PC-9 (cell line): ENCODE measurements at regions not wholly inside any gene's neighbourhood (a gene's known extent, or its start where the extent isn't known, plus 50 kb on each side); places are given as distances from the start of the nearest gene placed in this dataset.

Experiments
- BruUV-seq: library from RNA; stranded (reverse); fragments of 400-500 nt; replicated peaks from 2 replicates; lab custom pipeline; 2021; lab: Mats Ljungman, UMichigan
- CTCF ChIA-PET: fragments of 300-600 bp; sonication (Branson Sonifier 250); formaldehyde crosslinking; loops from one replicate; lab custom pipeline; 2022; ENCODE audit warnings: antibody characterized with exemption; lab: Charles Lee
- POLR2A ChIA-PET: fragments of 300-600 bp; sonication (Branson Sonifier 250); formaldehyde crosslinking; loops from one replicate; lab custom pipeline; 2022; ENCODE audit warnings: antibody characterized with exemption; ENCODE audit not compliant: unreplicated experiment; lab: Charles Lee
- DNase-seq, 2 experiments: peaks; one replicate each; pipeline versions ENCODE4 v3.0.0 to v3.0.0-alpha.2; 2015 to 2022; ENCODE audit warnings: mixed read lengths in 1 of 2
- H2AFZ ChIP-seq: fragments of 200-600 bp; sonication (generic); 2 replicates; pipeline ENCODE4 v1.8.1; 2017; ENCODE audit warnings: antibody characterized with exemption
- H3F3A ChIP-seq: fragments of 200-600 bp; sonication (generic); 2 replicates; pipeline ENCODE4 v1.8.1; 2017; ENCODE audit warnings: antibody characterized with exemption, mild to moderate bottlenecking, low read depth; ENCODE audit not compliant: insufficient read depth
- H3K27ac ChIP-seq: fragments of 200-600 bp; sonication (generic); 2 replicates; pipeline ENCODE4 v1.6.1; 2016; ENCODE audit warnings: mixed run types
- H3K27me3 ChIP-seq: fragments of 200-600 bp; sonication (generic); 2 replicates; pipeline ENCODE4 v1.6.1; 2016; ENCODE audit warnings: low read depth, mixed run types; ENCODE audit not compliant: insufficient read depth
- H3K36me3 ChIP-seq: fragments of 200-600 bp; sonication (generic); 2 replicates; pipeline ENCODE4 v1.6.1; 2016; ENCODE audit warnings: low read depth, mixed run types
- H3K4me1 ChIP-seq: fragments of 200-600 bp; sonication (generic); replicated peaks from 2 replicates; pipeline ENCODE4 v1.6.1; 2016; ENCODE audit warnings: mixed run types; ENCODE audit not compliant: insufficient read depth
- H3K4me2 ChIP-seq: fragments of 200-600 bp; sonication (generic); 2 replicates; pipeline ENCODE4 v1.6.1; 2017; ENCODE audit warnings: mixed run types
- H3K4me3 ChIP-seq: fragments of 200-600 bp; sonication (generic); 2 replicates; pipeline ENCODE4 v1.6.1; 2016; ENCODE audit warnings: mixed run types
- H3K79me2 ChIP-seq: fragments of 200-600 bp; sonication (generic); 2 replicates; pipeline ENCODE4 v1.6.1; 2017; ENCODE audit warnings: low read depth, mixed run types
- H3K9me2 ChIP-seq: fragments of 200-600 bp; sonication (generic); 2 replicates; pipeline ENCODE4 v1.8.1; 2017; ENCODE audit warnings: mild to moderate bottlenecking; ENCODE audit not compliant: insufficient read depth
- H3K9me3 ChIP-seq: fragments of 200-600 bp; sonication (generic); 2 replicates; pipeline ENCODE4 v1.8.1; 2016; ENCODE audit warnings: low read depth; ENCODE audit not compliant: insufficient read depth
- H4K20me1 ChIP-seq: fragments of 200-600 bp; sonication (generic); 2 replicates; pipeline ENCODE4 v1.8.1; 2017; ENCODE audit not compliant: insufficient read depth
- EZH2 ChIP-seq: fragments of 200-600 bp; sonication (generic); IDR thresholded peaks from 2 replicates; pipeline ENCODE4 v1.8.0; 2017; ENCODE audit warnings: antibody characterized with exemption, low read depth
- intact Hi-C: fragments of 100-400 bp; cut with micrococcal nuclease; formaldehyde crosslinking; loops from one replicate; pipeline ENCODE4 v1.10.0; 2022; ENCODE audit not compliant: unreplicated experiment
- TF ChIP-seq, protein P1 (sequence below): fragments of 200-600 bp; sonication (generic); conservative IDR thresholded peaks from 2 replicates; pipeline ENCODE4 v1.6.1; 2017; ENCODE audit warnings: mixed run types, antibody characterized with exemption, mild to moderate bottlenecking, moderate library complexity

DNA sequence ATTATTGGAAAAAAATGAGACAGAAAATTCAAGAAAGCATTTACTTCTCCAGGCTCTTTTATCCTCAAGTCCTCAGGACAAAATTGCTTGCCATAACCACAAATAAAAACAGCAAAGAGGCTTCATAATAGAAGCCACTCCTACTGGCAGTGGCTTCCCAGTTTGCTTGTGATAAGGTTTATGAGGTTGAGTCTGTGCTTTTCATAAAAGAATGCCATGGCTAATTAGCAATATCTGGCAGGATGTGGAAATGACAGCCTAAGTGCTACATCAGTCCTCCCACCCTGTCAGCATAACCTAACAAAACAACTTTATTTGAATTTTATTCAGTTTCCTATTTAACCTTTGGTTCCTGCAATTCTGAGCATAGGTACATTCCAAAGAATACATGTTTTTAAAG lies 80.9 kb upstream of the HTR1E start:
- intact Hi-C loops: loop anchor here (5.0 kb wide), 1 partner anchor 1099 kb away; no protein-coding TSS in a partner anchor
- Histone ChIP-seq H2AFZ (no peak overlapping the region), H3K9me2 (no peaks in the 10 kb centered on the region), H3K4me3 (no peak overlapping the region), H3K9me3 (no peaks in the 10 kb centered on the region), H3F3A (no peaks in the 10 kb centered on the region), H3K36me3 (no peaks in the 10 kb centered on the region), H3K27ac (no peak overlapping the region), H3K79me2 (no peaks in the 10 kb centered on the region), H3K27me3 (no peaks in the 10 kb centered on the region), H3K4me2 (no peak overlapping the region), H3K4me1 (no peaks in the 10 kb centered on the region), H4K20me1 (no peaks in the 10 kb centered on the region)
- TF ChIP-seq, protein P1, sequence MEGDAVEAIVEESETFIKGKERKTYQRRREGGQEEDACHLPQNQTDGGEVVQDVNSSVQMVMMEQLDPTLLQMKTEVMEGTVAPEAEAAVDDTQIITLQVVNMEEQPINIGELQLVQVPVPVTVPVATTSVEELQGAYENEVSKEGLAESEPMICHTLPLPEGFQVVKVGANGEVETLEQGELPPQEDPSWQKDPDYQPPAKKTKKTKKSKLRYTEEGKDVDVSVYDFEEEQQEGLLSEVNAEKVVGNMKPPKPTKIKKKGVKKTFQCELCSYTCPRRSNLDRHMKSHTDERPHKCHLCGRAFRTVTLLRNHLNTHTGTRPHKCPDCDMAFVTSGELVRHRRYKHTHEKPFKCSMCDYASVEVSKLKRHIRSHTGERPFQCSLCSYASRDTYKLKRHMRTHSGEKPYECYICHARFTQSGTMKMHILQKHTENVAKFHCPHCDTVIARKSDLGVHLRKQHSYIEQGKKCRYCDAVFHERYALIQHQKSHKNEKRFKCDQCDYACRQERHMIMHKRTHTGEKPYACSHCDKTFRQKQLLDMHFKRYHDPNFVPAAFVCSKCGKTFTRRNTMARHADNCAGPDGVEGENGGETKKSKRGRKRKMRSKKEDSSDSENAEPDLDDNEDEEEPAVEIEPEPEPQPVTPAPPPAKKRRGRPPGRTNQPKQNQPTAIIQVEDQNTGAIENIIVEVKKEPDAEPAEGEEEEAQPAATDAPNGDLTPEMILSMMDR: no peak
- no peak for TF ChIP-seq EZH2
- no peak for DNase-seq
- POLR2A ChIA-PET: no interaction called here
- CTCF ChIA-PET: no interaction called here
- BruUV-seq: no TSS peak

- CTCF ChIA-PET: no interaction called here
Observed at GRCh38 chr6:86848986-86849385, 88.3 kb upstream of the HTR1E start.

GRCh38 chr6:86832686-86833085 lies 104.6 kb upstream of the HTR1E start:
- CTCF ChIA-PET: no interaction called here
- POLR2A ChIA-PET: no interaction called here

More at GRCh38 chr6:86848986-86849385, 88.3 kb upstream of the HTR1E start:
- Histone ChIP-seq H3K27me3 (no peaks in the 10 kb centered on the region), H2AFZ (no peak overlapping the region), H3K9me3 (no peaks in the 10 kb centered on the region), H3K9me2 (no peaks in the 10 kb centered on the region), H3K4me3 (no peak overlapping the region), H3F3A (no peaks in the 10 kb centered on the region), H3K4me1 (no peaks in the 10 kb centered on the region), H3K27ac (no peak overlapping the region), H3K79me2 (no peaks in the 10 kb centered on the region), H3K4me2 (no peak overlapping the region), H3K36me3 (no peaks in the 10 kb centered on the region), H4K20me1 (no peaks in the 10 kb centered on the region)
- POLR2A ChIA-PET: no interaction called here
- DNase-seq: no peak
- no TSS peak for BruUV-seq
- TF ChIP-seq EZH2: no peak
- TF ChIP-seq, protein P1: no peak
- intact Hi-C loops: no loop called here

More at GRCh38 chr6:86832686-86833085, 104.6 kb upstream of the HTR1E start:
- no TSS peak for BruUV-seq
- H3K4me1 ChIP-seq: no peaks in the 10 kb centered on the region
- H3K9me2 ChIP-seq: no peaks in the 10 kb centered on the region
- no peak overlapping the region for H2AFZ ChIP-seq
- no peaks in the 10 kb centered on the region for H3K27me3 ChIP-seq
- no peak overlapping the region for H3K27ac ChIP-seq
- no peak overlapping the region for H3K4me2 ChIP-seq
- no peak for DNase-seq
- H3K9me3 ChIP-seq: no peaks in the 10 kb centered on the region
- H3K79me2 ChIP-seq: no peaks in the 10 kb centered on the region
- H3K36me3 ChIP-seq: no peaks in the 10 kb centered on the region
- no peaks in the 10 kb centered on the region for H3F3A ChIP-seq
- no peak for TF ChIP-seq EZH2
- TF ChIP-seq, protein P1: no peak
- H3K4me3 ChIP-seq: no peak overlapping the region
- H4K20me1 ChIP-seq: no peaks in the 10 kb centered on the region
- intact Hi-C loops: no loop called here
